HepG2 (cell line): ENCODE measurements at regions not wholly inside any gene's neighbourhood (a gene's known extent, or its start where the extent isn't known, plus 50 kb on each side); places are given as distances from the start of the nearest gene placed in this dataset.
"Not testable (repeated sequence)": the region's sequence is repeated elsewhere in the genome, so short reads cannot be mapped to it uniquely, and the experiment has no call there.

Experiments used
- ATAC-seq: fragments of 200-7000 bp; cut with Tn5 transposase; 3 replicates; pipeline ENCODE4 v1.9.1; 2020; ENCODE audit warnings: mild to moderate bottlenecking, moderate library complexity
- BruUV-seq: library from RNA; stranded (reverse); fragments of 400-500 nt; replicated peaks from 2 replicates; lab custom pipeline; 2021; lab: Mats Ljungman, UMichigan
- CTCF ChIA-PET: fragments of 300-600 bp; formaldehyde crosslinking; extraction: SDS; loops from one replicate; lab custom pipeline; 2021; ENCODE audit warnings: low total read pairs, inconsistent platforms, low intra/inter-chr PET ratio; lab: Yijun Ruan, JAX
- POLR2A ChIA-PET: fragments of 350-600 bp; sonication (Branson Sonifier 250); formaldehyde crosslinking; loops from one replicate; lab custom pipeline; 2020; ENCODE audit warnings: antibody characterized with exemption, inconsistent platforms; lab: Yijun Ruan, JAX
- DNase-seq: peaks from one replicate; pipeline ENCODE4 v3.0.0-alpha.2; 2015; ENCODE audit warnings: low spot score
- FAIRE-seq: peaks from 3 replicates; lab custom pipeline; 2011; peaks lifted over from hg19 to GRCh38; lab: Jason Lieb, UNC
- H2AFZ ChIP-seq: one replicate; pipeline ENCODE4 v1.6.1; 2011; ENCODE audit warnings: low read length, inconsistent platforms
- H3K27ac ChIP-seq: fragments of 300-600 bp; 3 replicates; pipeline ENCODE4 v1.8.0; 2011; ENCODE audit warnings: mixed run types, mild to moderate bottlenecking, mixed read lengths, low read length, inconsistent platforms; ENCODE audit not compliant: insufficient read depth; ENCODE audit errors: extremely low read length
- H3K27me3 ChIP-seq, 2 experiments: fragments of 200-600 bp in 1 of 2; 2 replicates in 1 of 2; 3 replicates in 1 of 2; pipeline versions ENCODE4 v1.6.0 to v1.8.0; 2011; ENCODE audit warnings: low read length in 2 of 2, mild to moderate bottlenecking in 2 of 2, moderate library complexity in 2 of 2, inconsistent platforms in 1 of 2; ENCODE audit not compliant: insufficient read depth in 2 of 2, control insufficient read depth in 1 of 2
- H3K36me3 ChIP-seq, 2 experiments: fragments of 200-600 bp in 1 of 2; replicated peaks in 1 of 2; 2 replicates in 1 of 2; 3 replicates in 1 of 2; pipeline versions ENCODE4 v1.5.1 to v1.8.0; 2011; ENCODE audit warnings: low read length in 2 of 2, inconsistent platforms in 1 of 2; ENCODE audit not compliant: insufficient read depth in 2 of 2, control insufficient read depth in 1 of 2
- H3K4me1 ChIP-seq: 2 replicates; pipeline ENCODE4 v1.5.1; 2012; ENCODE audit warnings: low read length, inconsistent platforms; ENCODE audit not compliant: insufficient read depth
- H3K4me2 ChIP-seq: 2 replicates; pipeline ENCODE4 v1.6.0; 2011; ENCODE audit warnings: low read depth, low read length, inconsistent platforms
- H3K4me3 ChIP-seq, 3 experiments: fragments of 200-600 bp in 1 of 3; sonication (generic), shearing (Covaris generic) in 1 of 3; replicated peaks in 1 of 3; 2 replicates each; pipeline ENCODE4 v1.5.1; 2011 to 2016; ENCODE audit warnings: low read length in 3 of 3, inconsistent platforms in 2 of 3, low read depth in 2 of 3, mild to moderate bottlenecking in 2 of 3, control low read depth in 1 of 3, mixed read lengths in 1 of 3; ENCODE audit not compliant: insufficient read depth in 1 of 3
- H3K79me2 ChIP-seq: one replicate; pipeline ENCODE4 v1.6.1; 2011; ENCODE audit warnings: low read length, inconsistent platforms; ENCODE audit not compliant: insufficient read depth
- H3K9ac ChIP-seq: 2 replicates; pipeline ENCODE4 v1.6.0; 2011; ENCODE audit warnings: mild to moderate bottlenecking, low read depth, low read length, inconsistent platforms; ENCODE audit not compliant: insufficient read depth
- H3K9me3 ChIP-seq: 2 replicates; pipeline ENCODE4 v1.5.1; 2012; ENCODE audit warnings: mild to moderate bottlenecking, low read length
- H4K20me1 ChIP-seq: 2 replicates; pipeline ENCODE4 v1.6.0; 2011; ENCODE audit warnings: inconsistent platforms, mild to moderate bottlenecking, low read length, moderate library complexity; ENCODE audit not compliant: insufficient read depth
- ASH2L ChIP-seq: fragments of 300-600, 200-600 bp; sonication (generic); IDR thresholded peaks from 2 replicates; pipeline ENCODE4 v1.7.0; 2017; ENCODE audit warnings: low read depth, mild to moderate bottlenecking, moderate library complexity, mixed read lengths, low read length; ENCODE audit not compliant: insufficient read length
- ATAD3A ChIP-seq: sonication (generic); formaldehyde crosslinking; IDR thresholded peaks from 2 replicates; pipeline ENCODE4 v1.4.0; 2020; ENCODE audit warnings: missing genetic modification reagents
- CEBPB ChIP-seq: IDR thresholded peaks from 2 replicates; pipeline ENCODE4 v1.6.1; 2011; ENCODE audit warnings: low read depth, low read length, improper control_type of control experiment, borderline replicate concordance
- CEBPG ChIP-seq: IDR thresholded peaks from 2 replicates; pipeline ENCODE4 v1.6.1; 2016
- EZH2 ChIP-seq: conservative IDR thresholded peaks from 2 replicates; pipeline ENCODE4 v1.6.1; 2012; ENCODE audit warnings: mild to moderate bottlenecking, low read depth, low read length, moderate library complexity
- NR2F2 ChIP-seq: IDR thresholded peaks from 2 replicates; pipeline ENCODE4 v1.6.1; 2012; ENCODE audit warnings: low read depth, inconsistent platforms, borderline replicate concordance
- TFDP1 ChIP-seq: IDR thresholded peaks from 2 replicates; pipeline ENCODE4 v1.6.1; 2016; ENCODE audit warnings: missing compliant biosample characterization, missing genetic modification reagents, borderline replicate concordance
- ZMAT3 ChIP-seq: sonication (generic); formaldehyde crosslinking; conservative IDR thresholded peaks from 2 replicates; pipeline ENCODE4 v1.7.0; 2021; ENCODE audit warnings: missing genetic modification reagents
- ZNF138 ChIP-seq: sonication (generic); formaldehyde crosslinking; IDR thresholded peaks from 2 replicates; pipeline ENCODE4 v1.5.0; 2020; ENCODE audit warnings: mild to moderate bottlenecking, low read depth, missing genetic modification reagents
- ZNF317 ChIP-seq: sonication (generic); formaldehyde crosslinking; IDR thresholded peaks from 2 replicates; pipeline ENCODE4 v1.5.0; 2020; ENCODE audit warnings: mild to moderate bottlenecking, missing genetic modification reagents
- ZNF431 ChIP-seq: sonication (generic); formaldehyde crosslinking; IDR thresholded peaks from 2 replicates; pipeline ENCODE4 v1.9.0; 2022; ENCODE audit warnings: missing genetic modification reagents, low read depth, mild to moderate bottlenecking, borderline replicate concordance
- ZNF460 ChIP-seq: sonication (generic); formaldehyde crosslinking; IDR thresholded peaks from 2 replicates; pipeline ENCODE4 v1.5.1; 2020; ENCODE audit warnings: missing genetic modification reagents, mild to moderate bottlenecking, borderline replicate concordance
- ZNF660 ChIP-seq: sonication (generic); formaldehyde crosslinking; IDR thresholded peaks from 2 replicates; pipeline ENCODE4 v1.5.1; 2020; ENCODE audit warnings: mild to moderate bottlenecking, low read depth, missing genetic modification reagents, borderline replicate concordance
- ZNF747 ChIP-seq: sonication (generic); formaldehyde crosslinking; IDR thresholded peaks from 2 replicates; pipeline ENCODE4 v1.8.1; 2023; ENCODE audit warnings: missing genetic modification reagents, mild to moderate bottlenecking, borderline replicate concordance
- ZNF891 ChIP-seq: sonication (generic); formaldehyde crosslinking; IDR thresholded peaks from 2 replicates; pipeline ENCODE4 v1.5.0; 2020; ENCODE audit warnings: mild to moderate bottlenecking, missing genetic modification reagents
- WGBS: methylation state at CpG from one replicate; pipeline ENCODE4 v1.1.6; 2017; ENCODE audit warnings: low lambda C conversion rate; 5-methylcytosine and 5-hydroxymethylcytosine counted together
- in situ Hi-C: cut with HindIII; loops from 2 replicates; pipeline ENCODE4 v1.10.0; 2017; ENCODE audit warnings: low pct_unique_long_range_greater_than_20kb; ENCODE audit not compliant: extremely low pct_ligation_motif_present
- intact Hi-C: fragments of 100-400 bp; cut with micrococcal nuclease; formaldehyde crosslinking; loops from one replicate; pipeline ENCODE4 v1.10.0; 2022; ENCODE audit not compliant: unreplicated experiment
- TF ChIP-seq, protein P1 (sequence below): sonication (generic); formaldehyde crosslinking; IDR thresholded peaks from 2 replicates; pipeline ENCODE4 v1.8.1; 2022; ENCODE audit warnings: low read depth, mild to moderate bottlenecking, missing genetic modification reagents

DNA sequence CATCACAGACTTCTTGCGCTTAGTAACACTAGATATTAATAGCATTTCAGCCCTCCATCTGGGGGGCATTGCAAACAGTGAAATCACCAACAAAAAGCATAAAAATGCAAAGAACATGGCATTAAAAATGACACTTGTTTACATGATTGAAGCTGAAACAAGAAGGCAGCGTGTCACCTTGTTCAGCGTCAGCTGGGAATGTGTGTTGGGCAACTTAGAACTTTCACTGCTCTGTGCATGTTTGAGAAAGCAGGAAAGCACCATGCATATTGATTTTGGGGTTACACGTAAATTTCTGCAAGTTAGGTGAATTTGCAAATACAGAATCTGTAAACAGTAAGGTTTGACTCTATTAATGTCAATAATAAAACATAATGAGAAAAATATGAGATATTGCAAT lies 162.9 kb downstream of the SOX4 start (continued):
- TF ChIP-seq ATAD3A (CRISPR knock-in tag), result no peak
- TF ChIP-seq ASH2L, result no peak
- TF ChIP-seq ZNF660, result no peak
- no peak for TF ChIP-seq ZNF891 (CRISPR knock-in tag)
- no peak for TF ChIP-seq NR2F2
- no peak for TF ChIP-seq EZH2

GRCh38 chr6:21757392-21757791 lies 163.8 kb downstream of the SOX4 start:
- WGBS, result 57% methylated on average over 10 of the region's 10 CpGs
- FAIRE-seq, H3K4me2 ChIP-seq, H3K27ac ChIP-seq, H3K9me3 ChIP-seq, H4K20me1 ChIP-seq, H3K4me1 ChIP-seq, DNase-seq, H3K27me3 ChIP-seq, H2AFZ ChIP-seq, H3K36me3 ChIP-seq, POLR2A ChIA-PET, H3K9ac ChIP-seq, H3K79me2 ChIP-seq, BruUV-seq, CTCF ChIA-PET, H3K4me3 ChIP-seq, intact Hi-C loops, in situ Hi-C loops: not testable (repeated sequence)
- peak; percentile 31; the same call in 2 of the 3 replicates for ATAC-seq
- TF ChIP-seq CEBPG (CRISPR knock-in tag), result peak; percentile 30; the same call in 1 of the 2 replicates
- peak; percentile 39; the same call in 1 of the 2 replicates for TF ChIP-seq CEBPB
- peak; percentile 21; the same call in 1 of the 2 replicates for TF ChIP-seq ZNF460 (CRISPR knock-in tag)

DNA sequence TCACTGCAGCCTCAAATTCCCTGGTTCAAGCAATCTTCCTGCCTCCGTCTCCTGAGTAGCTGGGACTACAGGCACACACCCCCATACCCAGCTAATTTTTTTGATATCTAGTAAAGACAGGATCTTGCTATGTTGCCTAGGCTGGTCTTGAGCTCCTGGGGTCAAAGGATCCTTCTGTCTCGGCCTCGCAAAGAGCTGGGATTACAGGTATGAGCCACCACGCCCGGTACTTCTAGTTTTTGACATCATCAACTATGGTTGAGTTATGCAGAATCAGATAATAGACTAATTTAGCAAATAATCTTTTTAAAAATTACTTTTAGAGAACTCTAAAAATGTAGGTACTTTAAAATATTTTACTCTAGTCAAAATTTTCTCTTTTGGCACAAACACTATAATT lies 166.2 kb downstream of the SOX4 start:
- WGBS, result 61% methylated on average over 5 of the region's 5 CpGs
- no peaks in the 10 kb centered on the region for H4K20me1 ChIP-seq
- no peaks in the 10 kb centered on the region for H3K36me3 ChIP-seq
- no TSS peak for BruUV-seq
- intact Hi-C loops, result no loop called here
- H3K27ac ChIP-seq, result no peak overlapping the region
- no peak for FAIRE-seq
- no peak overlapping the region for H3K4me2 ChIP-seq
- no peak overlapping the region for H2AFZ ChIP-seq
- no peaks in the 10 kb centered on the region for H3K79me2 ChIP-seq
- ChIA-PET CTCF (no interaction called here), POLR2A (no interaction called here)
- no peak for ATAC-seq
- in situ Hi-C loops, result no loop called here
- no peak for DNase-seq
- H3K9me3 ChIP-seq, result no peaks in the 10 kb centered on the region
- H3K4me1 ChIP-seq, result no peaks in the 10 kb centered on the region
- H3K27me3 ChIP-seq, result no peaks in the 10 kb centered on the region
- H3K4me3 ChIP-seq, result no peak overlapping the region
- no peak overlapping the region for H3K9ac ChIP-seq
- TF ChIP-seq ZMAT3 (CRISPR knock-in tag) (no peak), TFDP1 (CRISPR knock-in tag) (no peak), ZNF317 (CRISPR knock-in tag) (no peak), ZNF138 (CRISPR knock-in tag) (no peak), ZNF747 (CRISPR knock-in tag) (no peak), ZNF431 (CRISPR knock-in tag) (no peak)
- TF ChIP-seq, protein P1, sequence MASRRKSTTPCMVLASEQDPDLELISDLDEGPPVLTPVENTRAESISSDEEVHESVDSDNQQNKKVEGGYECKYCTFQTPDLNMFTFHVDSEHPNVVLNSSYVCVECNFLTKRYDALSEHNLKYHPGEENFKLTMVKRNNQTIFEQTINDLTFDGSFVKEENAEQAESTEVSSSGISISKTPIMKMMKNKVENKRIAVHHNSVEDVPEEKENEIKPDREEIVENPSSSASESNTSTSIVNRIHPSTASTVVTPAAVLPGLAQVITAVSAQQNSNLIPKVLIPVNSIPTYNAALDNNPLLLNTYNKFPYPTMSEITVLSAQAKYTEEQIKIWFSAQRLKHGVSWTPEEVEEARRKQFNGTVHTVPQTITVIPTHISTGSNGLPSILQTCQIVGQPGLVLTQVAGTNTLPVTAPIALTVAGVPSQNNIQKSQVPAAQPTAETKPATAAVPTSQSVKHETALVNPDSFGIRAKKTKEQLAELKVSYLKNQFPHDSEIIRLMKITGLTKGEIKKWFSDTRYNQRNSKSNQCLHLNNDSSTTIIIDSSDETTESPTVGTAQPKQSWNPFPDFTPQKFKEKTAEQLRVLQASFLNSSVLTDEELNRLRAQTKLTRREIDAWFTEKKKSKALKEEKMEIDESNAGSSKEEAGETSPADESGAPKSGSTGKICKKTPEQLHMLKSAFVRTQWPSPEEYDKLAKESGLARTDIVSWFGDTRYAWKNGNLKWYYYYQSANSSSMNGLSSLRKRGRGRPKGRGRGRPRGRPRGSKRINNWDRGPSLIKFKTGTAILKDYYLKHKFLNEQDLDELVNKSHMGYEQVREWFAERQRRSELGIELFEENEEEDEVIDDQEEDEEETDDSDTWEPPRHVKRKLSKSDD (CRISPR knock-in tag), result no peak
